Lung (tissue), 11 donors: ENCODE measurements at regions not wholly inside any gene's neighbourhood (a gene's known extent, or its start where the extent isn't known, plus 50 kb on each side); places are given as distances from the start of the nearest gene placed in this dataset.

Experiments used
- ATAC-seq: fragments of 200-7000 bp; cut with Tn5 transposase; one replicate; pipeline ENCODE4 v1.9.1; 2020; ENCODE audit warnings: moderate number of reproducible peaks; ENCODE audit not compliant: insufficient read depth, low FRiP score
- DNase-seq, 3 donors: peaks; one replicate each; pipeline ENCODE4 v3.0.0-alpha.2; 2013 to 2017
- H3K27ac ChIP-seq, 2 donors: one replicate each; pipeline ENCODE4 v1.5.1; 2013; ENCODE audit warnings: mild to moderate bottlenecking in 2 of 2, moderate library complexity in 2 of 2, control low read depth in 1 of 2, inconsistent platforms in 1 of 2, low read depth in 1 of 2, low read length in 1 of 2
- H3K27me3 ChIP-seq, 3 donors: one replicate each; pipeline ENCODE4 v1.5.1; 2013; ENCODE audit warnings: low read length in 2 of 3; ENCODE audit not compliant: control insufficient read depth in 3 of 3, insufficient read depth in 3 of 3
- H3K36me3 ChIP-seq, 4 donors: one replicate each; pipeline ENCODE4 v1.5.1; 2013; ENCODE audit warnings: low read length in 4 of 4, mild to moderate bottlenecking in 1 of 4, moderate library complexity in 1 of 4; ENCODE audit not compliant: control insufficient read depth in 4 of 4, insufficient read depth in 4 of 4
- H3K4me1 ChIP-seq, 5 donors: one replicate each; pipeline ENCODE4 v1.5.1; 2013; ENCODE audit warnings: low read length in 5 of 5, mild to moderate bottlenecking in 2 of 5, moderate library complexity in 1 of 5; ENCODE audit not compliant: control insufficient read depth in 5 of 5, insufficient read depth in 5 of 5
- H3K4me3 ChIP-seq: one replicate; pipeline ENCODE4 v1.5.1; 2013; ENCODE audit warnings: mild to moderate bottlenecking, control low read depth, moderate library complexity
- H3K9ac ChIP-seq, 2 donors: one replicate each; pipeline ENCODE4 v1.5.1; 2013; ENCODE audit warnings: low read length in 2 of 2, control low read depth in 1 of 2; ENCODE audit not compliant: insufficient read depth in 1 of 2
- H3K9me3 ChIP-seq, 4 donors: one replicate each; pipeline ENCODE4 v1.5.1; 2013; ENCODE audit warnings: low read length in 3 of 4, mild to moderate bottlenecking in 1 of 4, moderate library complexity in 1 of 4; ENCODE audit not compliant: control insufficient read depth in 4 of 4, insufficient read depth in 3 of 4
- WGBS, 2 donors: extraction: QIAGEN DNeasy Blood & Tissue Kit; methylation state at CpG; one replicate each; pipeline ENCODE4 v1.1.7; 2013; 5-methylcytosine and 5-hydroxymethylcytosine counted together
- TF ChIP-seq, protein P1 (sequence below): IDR thresholded peaks from 2 replicates; pipeline ENCODE4 v1.5.1; 2012; ENCODE audit warnings: mild to moderate bottlenecking; ENCODE audit errors: control extremely low read depth, extremely low read depth
- donor health status: control.
- donor health status: control.
- donor health status: Bipolar disorder and iron deficiency.
- donor health status: healthy.
- donor health status: DM: yes; HTN: yes; CAD: no.

GRCh38 chr2:62277688-62278087, 81.8 kb downstream of the B3GNT2 start:
- Histone ChIP-seq H3K9ac (no peak overlapping the region), H3K27me3 (no peaks in the 10 kb centered on the region), H3K4me1 (no peaks in the 10 kb centered on the region), H3K4me3 (no peak overlapping the region), H3K36me3 (no peaks in the 10 kb centered on the region), H3K9me3 (peaks cover 0 to 10% (median 3%) of the 10 kb centered on the region in 4 donors), H3K27ac (no peak overlapping the region)
- TF ChIP-seq, protein P1, sequence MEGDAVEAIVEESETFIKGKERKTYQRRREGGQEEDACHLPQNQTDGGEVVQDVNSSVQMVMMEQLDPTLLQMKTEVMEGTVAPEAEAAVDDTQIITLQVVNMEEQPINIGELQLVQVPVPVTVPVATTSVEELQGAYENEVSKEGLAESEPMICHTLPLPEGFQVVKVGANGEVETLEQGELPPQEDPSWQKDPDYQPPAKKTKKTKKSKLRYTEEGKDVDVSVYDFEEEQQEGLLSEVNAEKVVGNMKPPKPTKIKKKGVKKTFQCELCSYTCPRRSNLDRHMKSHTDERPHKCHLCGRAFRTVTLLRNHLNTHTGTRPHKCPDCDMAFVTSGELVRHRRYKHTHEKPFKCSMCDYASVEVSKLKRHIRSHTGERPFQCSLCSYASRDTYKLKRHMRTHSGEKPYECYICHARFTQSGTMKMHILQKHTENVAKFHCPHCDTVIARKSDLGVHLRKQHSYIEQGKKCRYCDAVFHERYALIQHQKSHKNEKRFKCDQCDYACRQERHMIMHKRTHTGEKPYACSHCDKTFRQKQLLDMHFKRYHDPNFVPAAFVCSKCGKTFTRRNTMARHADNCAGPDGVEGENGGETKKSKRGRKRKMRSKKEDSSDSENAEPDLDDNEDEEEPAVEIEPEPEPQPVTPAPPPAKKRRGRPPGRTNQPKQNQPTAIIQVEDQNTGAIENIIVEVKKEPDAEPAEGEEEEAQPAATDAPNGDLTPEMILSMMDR = no peak
- WGBS, 2 donors = 94 to 96% methylated on average over 1 of the region's 1 CpG
- DNase-seq = no peak
- ATAC-seq = no peak
